Skeletal muscle satellite cell (primary cell): ENCODE measurements at regions not wholly inside any gene's neighbourhood (a gene's known extent, or its start where the extent isn't known, plus 50 kb on each side); places are given as distances from the start of the nearest gene placed in this dataset.
"Not testable (repeated sequence)": the region's sequence is repeated elsewhere in the genome, so short reads cannot be mapped to it uniquely, and the experiment has no call there.

Source experiments
- H3K27me3 ChIP-seq: 2 replicates; pipeline ENCODE4 v1.7.0; 2013; ENCODE audit warnings: low read length; ENCODE audit not compliant: control insufficient read depth, insufficient read depth
- H3K36me3 ChIP-seq: 2 replicates; pipeline ENCODE4 v1.7.0; 2013; ENCODE audit warnings: mild to moderate bottlenecking, control low read depth, low read length; ENCODE audit not compliant: insufficient read depth
- H3K4me1 ChIP-seq: 2 replicates; pipeline ENCODE4 v1.7.0; 2013; ENCODE audit warnings: low read length; ENCODE audit not compliant: control insufficient read depth, insufficient read depth
- H3K4me2 ChIP-seq: 2 replicates; pipeline ENCODE4 v1.7.0; 2013; ENCODE audit warnings: mild to moderate bottlenecking, low read length
- H3K4me3 ChIP-seq: 2 replicates; pipeline ENCODE4 v1.7.0; 2013; ENCODE audit warnings: low read length
- H3K9ac ChIP-seq: 2 replicates; pipeline ENCODE4 v1.7.0; 2013; ENCODE audit warnings: mild to moderate bottlenecking, low read depth, low read length, moderate library complexity
- H3K9me3 ChIP-seq: replicated peaks from 2 replicates; pipeline ENCODE4 v1.7.0; 2013; ENCODE audit warnings: mild to moderate bottlenecking, control low read depth, low read length

DNA sequence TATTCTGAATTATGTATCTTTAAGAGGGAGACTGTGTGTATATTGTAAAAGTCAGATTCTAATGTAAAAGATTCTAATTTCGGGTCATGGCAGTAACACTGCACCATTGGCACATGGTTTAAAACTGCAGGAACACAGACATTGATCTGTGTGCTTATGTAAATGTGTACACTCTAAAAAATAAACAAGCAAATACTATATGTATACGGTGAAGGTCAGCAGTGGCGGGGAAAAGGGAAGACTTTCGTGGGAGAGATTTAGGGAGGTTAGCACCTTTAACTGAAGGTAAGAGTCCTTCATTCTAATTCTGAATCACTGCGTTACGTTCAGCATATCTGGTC is 157.8 kb upstream of the FAM20A start:
- Histone ChIP-seq H3K9ac (no peak overlapping the region), H3K27me3 (no peaks in the 10 kb centered on the region), H3K36me3 (no peaks in the 10 kb centered on the region), H3K4me2 (peak overlapping the region; percentile 91), H3K9me3 (no peaks in the 10 kb centered on the region), H3K4me3 (peak overlapping the region; percentile 70), H3K4me1 (peaks cover 9% of the 10 kb centered on the region)

DNA sequence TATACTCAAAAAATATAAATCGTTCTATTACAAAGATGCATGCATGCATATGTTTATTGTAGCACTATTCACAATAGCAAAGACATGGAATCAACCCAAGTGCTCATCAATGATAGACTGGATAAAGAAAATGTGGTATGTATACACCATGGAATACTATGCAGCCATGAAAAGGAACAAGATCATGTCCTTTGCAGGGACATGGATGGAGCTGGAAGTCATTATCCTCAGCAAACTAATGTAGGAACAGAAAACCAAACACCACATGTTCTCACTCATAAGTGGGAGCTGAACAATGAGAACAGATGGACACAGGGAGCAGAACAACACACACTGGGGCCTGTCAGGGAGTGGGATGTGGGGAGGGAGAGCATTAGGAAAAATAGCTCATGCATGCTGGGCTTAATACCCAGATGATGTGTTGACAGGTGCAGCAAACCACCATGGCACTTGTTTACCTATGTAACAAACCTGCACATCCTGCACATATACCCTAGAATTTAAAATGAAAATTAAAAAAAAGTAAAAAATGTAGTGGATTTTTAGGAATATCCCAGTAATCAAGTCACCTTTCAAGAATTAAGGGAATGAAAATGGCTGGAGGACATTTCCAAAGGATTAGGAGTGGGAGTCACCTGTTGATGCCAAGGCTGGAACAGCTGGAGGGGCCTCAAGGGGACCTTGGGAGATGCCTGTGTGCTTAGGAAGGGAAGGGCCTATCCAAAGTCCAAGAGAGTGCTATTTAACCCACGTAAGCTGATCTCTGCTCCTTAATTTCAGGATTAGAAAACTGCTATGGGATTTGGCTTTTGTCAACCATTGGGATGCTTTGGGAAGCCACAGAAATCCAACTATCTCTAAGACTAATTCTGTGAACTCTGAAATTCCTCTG is 156.9 kb upstream of the FAM20A start:
- H3K36me3 ChIP-seq, H3K4me3 ChIP-seq, H3K4me1 ChIP-seq, H3K4me2 ChIP-seq, H3K9ac ChIP-seq, H3K9me3 ChIP-seq, H3K27me3 ChIP-seq: not testable (repeated sequence)

DNA sequence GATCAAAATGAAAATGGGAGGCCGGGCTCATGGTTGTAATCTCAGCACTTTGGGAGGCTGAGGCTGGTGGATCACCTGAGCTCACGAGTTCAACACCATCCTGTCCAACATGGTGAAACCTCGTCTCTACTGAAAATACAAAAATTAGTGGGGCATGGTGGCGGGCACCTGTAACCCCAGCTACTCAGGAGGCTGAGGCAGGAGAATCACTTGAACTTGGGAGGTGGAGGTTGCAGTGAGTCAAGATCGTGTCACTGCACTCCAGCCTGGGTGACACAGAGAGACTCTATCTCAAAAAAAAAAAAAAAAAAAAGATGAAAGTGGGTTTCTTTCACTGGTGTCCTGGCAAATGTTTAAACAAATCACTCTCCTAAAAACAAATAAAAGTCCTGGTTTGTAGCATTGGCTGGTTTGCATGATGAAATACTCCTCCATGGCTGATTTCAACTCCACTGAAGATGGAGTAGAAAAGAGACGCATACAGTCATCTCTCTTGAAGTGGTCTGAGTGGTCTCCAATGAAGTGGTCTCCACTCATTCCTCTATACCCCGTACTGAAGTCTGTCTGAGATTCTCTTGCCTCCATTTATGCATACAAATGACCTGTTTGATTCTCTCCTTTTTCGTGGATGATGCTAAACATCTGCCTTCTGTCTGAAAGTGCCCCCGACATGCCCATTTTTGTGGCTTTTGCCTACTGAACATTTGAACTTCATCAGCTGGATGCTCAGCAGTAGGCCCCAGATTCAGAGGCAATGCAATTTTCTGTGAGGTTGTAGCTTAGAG is 153.0 kb upstream of the FAM20A start:
- peaks cover 4% of the 10 kb centered on the region for H3K4me1 ChIP-seq
- no peak overlapping the region for H3K4me3 ChIP-seq
- H3K27me3 ChIP-seq, result peaks cover 6% of the 10 kb centered on the region
- H3K36me3 ChIP-seq, result no peaks in the 10 kb centered on the region
- no peak overlapping the region for H3K4me2 ChIP-seq
- H3K9me3 ChIP-seq, result no peaks in the 10 kb centered on the region
- H3K9ac ChIP-seq, result no peak overlapping the region

DNA sequence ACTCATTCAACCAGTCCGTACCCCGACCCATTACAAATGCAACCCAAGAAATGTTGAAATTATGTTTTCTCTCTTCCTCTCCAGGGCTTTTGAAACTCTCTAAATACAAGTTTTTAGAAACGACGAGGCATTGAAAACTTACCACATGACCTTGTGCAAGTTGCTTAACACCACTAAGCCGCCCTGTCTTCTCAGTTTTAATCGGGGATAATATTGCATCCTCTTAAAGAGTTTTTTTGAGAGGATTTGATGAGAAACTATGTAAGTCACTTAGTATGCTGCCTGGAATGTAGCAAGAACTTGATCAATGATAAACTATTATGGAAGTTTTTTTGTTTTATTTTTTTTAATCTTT is 149.0 kb upstream of the FAM20A start:
- no peak overlapping the region for H3K4me2 ChIP-seq
- H3K36me3 ChIP-seq, result no peaks in the 10 kb centered on the region
- no peak overlapping the region for H3K9ac ChIP-seq
- peaks cover 10% of the 10 kb centered on the region for H3K27me3 ChIP-seq
- H3K4me3 ChIP-seq, result no peak overlapping the region
- no peaks in the 10 kb centered on the region for H3K9me3 ChIP-seq
- H3K4me1 ChIP-seq, result no peaks in the 10 kb centered on the region

DNA sequence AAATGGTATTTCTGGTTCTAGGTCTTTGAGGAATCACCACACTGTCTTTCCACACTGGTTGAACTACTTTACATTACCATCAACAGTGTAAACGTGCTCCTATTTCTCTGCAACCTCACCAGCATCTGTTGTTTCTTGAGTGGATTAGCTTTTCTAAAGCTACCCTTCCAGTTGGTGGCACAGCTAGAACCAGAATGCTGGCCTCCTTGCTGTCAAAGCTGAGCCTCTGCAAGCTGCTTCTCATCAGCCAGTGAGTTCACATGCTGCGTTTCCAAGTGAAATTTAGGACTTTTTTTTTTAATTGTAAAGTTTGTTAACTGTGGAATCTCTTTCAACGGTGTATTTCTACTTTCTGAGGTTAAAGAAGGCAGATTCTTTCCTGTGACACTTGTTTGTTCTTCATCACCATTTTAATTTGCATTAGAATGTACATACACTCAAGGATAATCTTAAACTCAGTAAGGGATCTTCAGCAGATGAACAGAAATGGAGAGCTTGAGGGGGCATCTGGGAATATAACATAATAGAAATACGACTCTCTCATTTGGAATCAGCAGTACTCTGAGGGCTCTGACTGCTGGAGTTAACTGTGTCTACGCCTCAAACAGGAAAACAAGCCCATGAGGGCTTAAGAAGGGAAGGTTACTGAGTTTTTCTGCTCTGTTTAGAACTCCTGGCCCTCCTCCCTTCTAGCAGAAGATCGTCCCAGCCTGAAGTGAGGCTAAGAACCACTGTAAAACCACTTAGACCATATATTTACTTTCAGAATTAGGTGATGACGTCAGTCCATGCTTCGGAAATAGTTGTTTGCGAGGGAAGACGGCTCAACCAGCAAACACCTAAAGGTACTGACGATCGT is 148.4 kb upstream of the FAM20A start:
- H3K4me2 ChIP-seq, result no peak overlapping the region
- H3K36me3 ChIP-seq, result no peaks in the 10 kb centered on the region
- H3K4me3 ChIP-seq, result no peak overlapping the region
- H3K9me3 ChIP-seq, result no peaks in the 10 kb centered on the region
- peaks cover 10% of the 10 kb centered on the region for H3K27me3 ChIP-seq
- no peaks in the 10 kb centered on the region for H3K4me1 ChIP-seq
- H3K9ac ChIP-seq, result no peak overlapping the region

DNA sequence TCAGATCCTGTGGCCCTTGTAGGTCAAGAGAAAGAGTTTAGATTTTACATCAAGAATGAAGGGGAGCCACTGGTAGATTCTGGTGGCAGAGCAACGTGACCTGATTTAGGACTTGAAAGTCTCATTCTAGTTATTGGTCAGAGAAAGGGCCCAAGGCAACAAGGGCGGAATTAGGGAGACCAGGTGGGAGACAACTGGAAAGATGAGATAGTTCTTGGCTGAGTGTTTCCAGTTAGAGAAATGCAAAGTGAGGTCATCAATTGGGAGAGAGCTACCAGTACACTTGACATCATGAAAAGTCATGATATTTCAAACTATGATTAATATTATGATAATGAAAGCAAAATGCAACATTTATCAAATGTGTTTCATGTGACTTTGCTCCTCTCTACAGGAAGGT is 147.2 kb upstream of the FAM20A start:
- H3K36me3 ChIP-seq, result no peaks in the 10 kb centered on the region
- no peak overlapping the region for H3K4me3 ChIP-seq
- H3K4me2 ChIP-seq, result no peak overlapping the region
- no peaks in the 10 kb centered on the region for H3K9me3 ChIP-seq
- peaks cover 10% of the 10 kb centered on the region for H3K27me3 ChIP-seq
- H3K4me1 ChIP-seq, result no peaks in the 10 kb centered on the region
- no peak overlapping the region for H3K9ac ChIP-seq

DNA sequence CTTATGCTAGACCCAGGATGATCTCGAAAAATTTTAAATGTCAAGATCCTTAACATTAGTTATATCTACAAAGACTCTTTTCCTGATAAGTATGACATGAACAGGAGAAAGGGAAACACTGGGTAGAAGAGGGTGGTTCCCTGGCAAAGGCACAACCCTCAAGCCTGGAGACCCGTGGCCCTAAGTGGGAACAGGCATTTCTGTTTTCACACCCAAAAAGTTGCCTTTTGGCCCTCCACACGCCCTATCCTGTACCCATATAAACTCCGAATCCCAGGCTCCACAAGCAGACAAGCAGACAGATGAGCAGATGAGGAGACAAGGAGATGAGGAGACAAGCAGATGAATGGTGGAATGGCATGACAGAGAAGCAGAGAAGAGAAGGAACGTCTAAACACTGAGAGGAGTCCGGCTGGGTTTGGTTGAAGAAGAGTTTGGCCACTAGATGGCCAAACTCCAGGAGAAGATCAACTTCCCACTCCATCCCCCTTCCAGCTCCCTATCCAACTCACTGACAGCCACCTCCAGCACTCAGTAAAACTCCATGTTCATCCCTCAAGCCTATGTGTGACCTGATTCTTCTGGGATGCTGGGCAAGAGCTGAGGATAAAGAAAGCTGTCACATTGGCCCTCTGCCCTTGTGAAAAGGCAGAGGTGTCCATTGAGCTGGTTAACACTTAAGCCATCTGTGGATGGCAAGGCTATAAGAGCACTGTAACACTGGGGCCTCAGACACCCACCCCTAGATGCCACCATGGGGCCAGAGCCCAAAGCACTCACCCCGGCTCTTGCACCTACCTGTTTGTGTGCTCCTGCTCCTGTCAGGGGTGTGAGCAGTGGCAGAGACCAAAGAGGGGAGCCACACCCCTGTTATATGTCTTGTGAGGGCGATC is 139.6 kb upstream of the FAM20A start:
- H3K4me3 ChIP-seq, result no peak overlapping the region
- H3K4me2 ChIP-seq, result no peak overlapping the region
- H3K27me3 ChIP-seq, result peaks cover 5% of the 10 kb centered on the region
- H3K4me1 ChIP-seq, result no peaks in the 10 kb centered on the region
- no peak overlapping the region for H3K9ac ChIP-seq
- no peaks in the 10 kb centered on the region for H3K9me3 ChIP-seq
- H3K36me3 ChIP-seq, result no peaks in the 10 kb centered on the region

DNA sequence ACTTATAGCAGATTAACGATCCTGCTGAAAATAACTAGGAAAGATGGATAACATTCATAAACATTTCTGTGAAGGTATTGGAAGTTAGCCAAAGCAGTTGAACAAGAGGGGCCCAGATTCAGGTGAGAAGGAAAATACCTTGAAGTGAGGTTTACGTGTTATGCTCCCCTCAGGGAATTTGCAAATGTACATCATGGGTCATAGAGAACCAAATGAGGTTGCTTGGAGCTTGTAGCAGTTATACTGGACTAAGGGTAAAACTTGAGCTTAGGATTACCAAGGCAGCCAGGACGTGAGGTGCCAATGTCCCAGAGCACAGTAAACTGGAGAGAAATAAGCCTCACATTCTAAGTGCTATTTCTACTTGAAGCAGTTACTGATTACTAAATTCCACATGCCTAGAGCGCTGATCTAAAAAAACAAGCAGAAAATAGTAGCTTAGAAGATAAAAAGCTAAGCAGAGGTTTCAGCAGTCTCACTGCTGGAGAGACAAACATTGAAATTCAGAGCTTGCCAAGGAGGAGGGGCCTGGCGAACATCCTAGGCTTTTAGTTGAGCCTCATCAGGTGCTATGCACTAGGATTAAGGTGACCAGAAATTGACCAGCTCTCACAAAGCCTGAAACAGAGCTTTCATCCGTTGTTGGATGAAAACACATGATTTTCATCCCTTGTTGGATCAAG is 136.7 kb upstream of the FAM20A start:
- Histone ChIP-seq H3K36me3 (no peaks in the 10 kb centered on the region), H3K4me1 (no peaks in the 10 kb centered on the region), H3K4me3 (no peak overlapping the region), H3K4me2 (no peak overlapping the region), H3K9ac (no peak overlapping the region), H3K9me3 (no peaks in the 10 kb centered on the region), H3K27me3 (peaks cover 5% of the 10 kb centered on the region)

DNA sequence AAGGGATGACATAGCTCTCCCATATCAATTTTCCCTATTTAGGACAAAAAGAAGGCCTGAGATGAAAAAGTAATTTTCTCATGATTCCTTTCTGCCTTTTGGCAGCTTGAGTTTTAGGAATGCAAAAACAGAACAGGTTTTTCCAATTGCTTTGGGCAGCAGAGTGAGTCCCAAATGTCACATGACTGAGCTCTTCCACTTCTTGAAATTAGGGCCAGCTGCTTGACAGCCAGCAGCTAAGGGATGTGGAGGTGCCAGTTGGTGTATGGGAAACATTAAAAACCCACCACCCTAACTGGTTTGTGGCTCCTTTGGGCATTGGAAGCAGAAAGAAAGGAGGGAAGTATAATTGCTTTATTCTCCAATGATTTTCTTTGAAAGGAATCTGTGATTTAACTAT is 133.8 kb upstream of the FAM20A start:
- Histone ChIP-seq H3K4me2 (no peak overlapping the region), H3K4me3 (no peak overlapping the region), H3K27me3 (peaks cover 5% of the 10 kb centered on the region), H3K9ac (no peak overlapping the region), H3K36me3 (no peaks in the 10 kb centered on the region), H3K9me3 (no peaks in the 10 kb centered on the region), H3K4me1 (no peaks in the 10 kb centered on the region)

DNA sequence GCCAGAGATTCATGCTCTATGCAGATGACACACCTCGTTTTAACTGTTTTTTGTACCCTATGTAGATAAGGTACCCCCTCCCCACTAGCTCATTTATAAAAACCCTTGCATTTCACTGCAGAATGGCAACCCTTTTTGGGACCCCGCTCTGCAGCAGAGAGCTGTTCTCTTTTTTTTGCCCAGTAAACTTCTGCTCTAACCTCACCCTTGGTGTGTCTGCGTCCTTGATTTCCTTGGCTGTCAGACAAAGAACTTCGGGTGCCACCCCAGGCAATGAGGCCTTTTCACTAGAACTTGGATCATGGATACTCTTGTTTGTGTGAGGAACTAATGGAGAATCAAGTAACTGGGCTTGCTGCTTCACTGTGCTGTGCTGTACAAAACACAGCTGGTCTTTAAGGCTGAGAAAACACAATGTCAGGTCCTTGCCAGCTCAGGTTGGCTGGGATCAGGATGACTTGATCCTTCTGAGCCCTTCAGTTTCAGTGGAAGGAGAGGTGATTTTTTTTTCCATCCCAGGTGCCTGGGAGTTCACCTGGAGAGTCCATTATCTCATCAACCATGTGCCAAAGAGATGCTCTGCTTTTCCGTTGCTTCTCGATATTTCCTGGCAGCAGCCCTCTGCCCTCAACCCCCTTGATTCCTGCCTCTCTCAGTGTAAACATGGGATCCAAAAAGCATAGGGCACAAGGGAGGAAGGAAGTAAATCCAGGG is 133.2 kb upstream of the FAM20A start:
- no peak overlapping the region for H3K4me3 ChIP-seq
- peaks cover 5% of the 10 kb centered on the region for H3K27me3 ChIP-seq
- no peaks in the 10 kb centered on the region for H3K9me3 ChIP-seq
- H3K9ac ChIP-seq, result no peak overlapping the region
- no peaks in the 10 kb centered on the region for H3K36me3 ChIP-seq
- H3K4me1 ChIP-seq, result no peaks in the 10 kb centered on the region
- H3K4me2 ChIP-seq, result no peak overlapping the region
